Type B pancreatic cell (in vitro differentiated cells): ENCODE measurements at regions not wholly inside any gene's neighbourhood (a gene's known extent, or its start where the extent isn't known, plus 50 kb on each side); places are given as distances from the start of the nearest gene placed in this dataset.

Experiments used
- DNase-seq: peaks from one replicate; pipeline ENCODE4 v3.0.0; 2021; ENCODE audit warnings: mixed read lengths; ENCODE audit not compliant: unreplicated experiment; ENCODE audit errors: extremely low spot score
- H3K27ac Mint-ChIP-seq: 2 replicates; pipeline ENCODE4 v1.8.0; 2021; ENCODE audit warnings: mild to moderate bottlenecking, mixed read lengths
- H3K27me3 Mint-ChIP-seq: 2 replicates; pipeline ENCODE4 v1.8.0; 2021; ENCODE audit warnings: mixed read lengths
- H3K36me3 Mint-ChIP-seq: 2 replicates; pipeline ENCODE4 v1.8.0; 2021; ENCODE audit warnings: mixed read lengths
- H3K4me1 Mint-ChIP-seq: one replicate; pipeline ENCODE4 v1.8.0; 2021; ENCODE audit warnings: mixed read lengths; ENCODE audit not compliant: unreplicated experiment
- H3K4me3 Mint-ChIP-seq: 2 replicates; pipeline ENCODE4 v1.8.0; 2021; ENCODE audit warnings: mild to moderate bottlenecking, mixed read lengths
- H3K9me3 Mint-ChIP-seq: 2 replicates; pipeline ENCODE4 v1.8.0; 2021; ENCODE audit warnings: mixed read lengths
- CTCF ChIP-seq: fragments of 200-600 bp; sonication (generic); conservative IDR thresholded peaks from 2 replicates; pipeline ENCODE4 v1.5.0; 2021; ENCODE audit warnings: antibody characterized with exemption, mild to moderate bottlenecking

GRCh38 chr13:80211566-80211965, 129.4 kb downstream of the SPRY2 start:
- H3K4me1 Mint-ChIP-seq = peaks cover 12% of the 10 kb centered on the region
- H3K9me3 Mint-ChIP-seq = no peaks in the 10 kb centered on the region
- H3K27me3 Mint-ChIP-seq = no peaks in the 10 kb centered on the region
- H3K4me3 Mint-ChIP-seq = no peak overlapping the region
- DNase-seq = no peak
- no peak overlapping the region for H3K27ac Mint-ChIP-seq
- H3K36me3 Mint-ChIP-seq = no peaks in the 10 kb centered on the region
- no peak for TF ChIP-seq CTCF

GRCh38 chr13:80204642-80205041, 136.3 kb downstream of the SPRY2 start:
- no peak for TF ChIP-seq CTCF
- no peaks in the 10 kb centered on the region for H3K9me3 Mint-ChIP-seq
- no peaks in the 10 kb centered on the region for H3K27me3 Mint-ChIP-seq
- H3K36me3 Mint-ChIP-seq = no peaks in the 10 kb centered on the region
- H3K4me3 Mint-ChIP-seq = no peak overlapping the region
- H3K27ac Mint-ChIP-seq = no peak overlapping the region
- DNase-seq = no peak
- peaks cover 5% of the 10 kb centered on the region for H3K4me1 Mint-ChIP-seq

DNA sequence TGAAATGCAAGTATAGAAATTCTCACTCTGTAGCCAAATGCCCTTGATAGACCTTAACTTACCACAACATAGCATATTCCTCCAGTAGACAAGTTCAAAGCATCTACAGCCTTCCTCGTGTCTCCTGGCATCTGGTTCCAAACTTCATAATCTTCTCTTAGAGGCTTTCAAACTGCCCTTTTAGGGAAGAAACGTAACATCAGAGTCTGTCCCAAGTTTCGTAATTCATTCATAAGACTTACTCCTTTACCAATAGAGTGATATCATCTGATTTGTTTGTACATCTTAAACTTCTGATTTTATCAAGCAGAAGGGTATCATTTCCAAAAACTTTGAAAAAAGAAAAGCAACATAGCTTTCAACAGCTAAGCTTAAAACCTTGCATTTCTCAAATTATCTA, 137.4 kb downstream of the SPRY2 start:
- H3K4me1 Mint-ChIP-seq = peaks cover 15% of the 10 kb centered on the region
- H3K27me3 Mint-ChIP-seq = no peaks in the 10 kb centered on the region
- no peaks in the 10 kb centered on the region for H3K36me3 Mint-ChIP-seq
- H3K4me3 Mint-ChIP-seq = no peak overlapping the region
- H3K27ac Mint-ChIP-seq = no peak overlapping the region
- no peak for DNase-seq
- TF ChIP-seq CTCF = no peak
- no peaks in the 10 kb centered on the region for H3K9me3 Mint-ChIP-seq

DNA sequence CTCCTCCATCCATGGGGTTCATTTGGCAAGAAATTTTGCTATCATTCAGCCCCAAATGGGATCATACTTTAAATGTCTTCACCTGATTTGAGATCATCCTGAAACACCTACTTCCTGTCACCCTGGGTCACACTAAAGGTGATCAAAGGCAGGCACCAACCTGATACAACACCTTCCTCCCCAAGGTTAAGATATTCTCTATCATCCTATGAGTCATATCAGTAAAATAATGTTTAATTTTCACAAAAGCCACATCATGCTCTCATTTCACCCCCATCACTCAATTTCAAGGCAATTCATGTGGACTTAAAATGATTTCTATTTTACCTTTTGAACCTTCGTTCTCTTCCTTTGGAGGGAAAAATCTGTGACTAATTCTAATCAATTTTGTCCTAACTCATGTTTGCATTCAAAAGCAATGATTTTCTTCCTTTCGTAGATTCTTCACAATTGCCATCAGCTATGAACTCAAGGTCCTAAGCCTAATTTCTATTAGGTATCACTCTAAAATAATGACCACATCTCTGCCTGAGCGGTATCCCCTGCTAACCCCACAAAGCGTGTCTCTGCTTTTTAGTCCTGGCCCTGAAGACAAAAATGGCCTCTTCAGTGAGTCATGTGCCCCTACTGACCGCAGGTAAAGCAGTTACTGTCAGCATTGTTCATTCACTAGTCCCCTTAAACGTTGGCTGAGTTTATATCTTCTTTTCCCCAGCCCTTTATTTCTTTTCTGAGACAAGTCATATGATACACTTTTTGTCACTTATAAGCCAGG, 139.0 kb downstream of the SPRY2 start:
- no peak for DNase-seq
- no peak for TF ChIP-seq CTCF
- no peaks in the 10 kb centered on the region for H3K27me3 Mint-ChIP-seq
- no peaks in the 10 kb centered on the region for H3K9me3 Mint-ChIP-seq
- H3K4me1 Mint-ChIP-seq = peaks cover 15% of the 10 kb centered on the region
- H3K27ac Mint-ChIP-seq = no peak overlapping the region
- no peaks in the 10 kb centered on the region for H3K36me3 Mint-ChIP-seq
- H3K4me3 Mint-ChIP-seq = no peak overlapping the region

GRCh38 chr13:80199585-80200292, 141.2 kb downstream of the SPRY2 start:
- Mint-ChIP-seq H3K4me3 (no peak overlapping the region), H3K9me3 (no peaks in the 10 kb centered on the region), H3K27ac (no peak overlapping the region), H3K4me1 (peaks cover 21% of the 10 kb centered on the region), H3K27me3 (no peaks in the 10 kb centered on the region), H3K36me3 (no peaks in the 10 kb centered on the region)
- no peak for DNase-seq
- TF ChIP-seq CTCF = no peak
